Gastrocnemius medialis (tissue), 4 donors: ENCODE measurements at regions not wholly inside any gene's neighbourhood (a gene's known extent, or its start where the extent isn't known, plus 50 kb on each side); places are given as distances from the start of the nearest gene placed in this dataset.

Source experiments
- POLR2A ChIP-seq, 2 donors: fragments of 450-650 bp; IDR thresholded peaks; one replicate each; pipeline ENCODE4 v1.6.1; 2017; ENCODE audit warnings: antibody characterized with exemption in 2 of 2, mild to moderate bottlenecking in 2 of 2, moderate library complexity in 2 of 2
- TF ChIP-seq, protein P1 (sequence below), 5 experiments: fragments of 450-650 bp in 3 of 5; fragments of 200-600 bp in 2 of 5; sonication (generic) in 2 of 5; IDR thresholded peaks in 4 of 5; conservative IDR thresholded peaks in 1 of 5; 1 replicate in 4 of 5; 2 replicates in 1 of 5; pipeline ENCODE4 v1.5.1; 2016 to 2019; ENCODE audit warnings: antibody characterized with exemption in 5 of 5, mild to moderate bottlenecking in 3 of 5, moderate library complexity in 3 of 5

GRCh38 chr10:120138689-120139088, 246.2 kb downstream of the SEC23IP start:
- TF ChIP-seq, protein P1, sequence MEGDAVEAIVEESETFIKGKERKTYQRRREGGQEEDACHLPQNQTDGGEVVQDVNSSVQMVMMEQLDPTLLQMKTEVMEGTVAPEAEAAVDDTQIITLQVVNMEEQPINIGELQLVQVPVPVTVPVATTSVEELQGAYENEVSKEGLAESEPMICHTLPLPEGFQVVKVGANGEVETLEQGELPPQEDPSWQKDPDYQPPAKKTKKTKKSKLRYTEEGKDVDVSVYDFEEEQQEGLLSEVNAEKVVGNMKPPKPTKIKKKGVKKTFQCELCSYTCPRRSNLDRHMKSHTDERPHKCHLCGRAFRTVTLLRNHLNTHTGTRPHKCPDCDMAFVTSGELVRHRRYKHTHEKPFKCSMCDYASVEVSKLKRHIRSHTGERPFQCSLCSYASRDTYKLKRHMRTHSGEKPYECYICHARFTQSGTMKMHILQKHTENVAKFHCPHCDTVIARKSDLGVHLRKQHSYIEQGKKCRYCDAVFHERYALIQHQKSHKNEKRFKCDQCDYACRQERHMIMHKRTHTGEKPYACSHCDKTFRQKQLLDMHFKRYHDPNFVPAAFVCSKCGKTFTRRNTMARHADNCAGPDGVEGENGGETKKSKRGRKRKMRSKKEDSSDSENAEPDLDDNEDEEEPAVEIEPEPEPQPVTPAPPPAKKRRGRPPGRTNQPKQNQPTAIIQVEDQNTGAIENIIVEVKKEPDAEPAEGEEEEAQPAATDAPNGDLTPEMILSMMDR (IDR thresholded peaks at IDR 0.05 in 4 of 5, conservative IDR thresholded peaks at IDR 0.05 in 1 of 5), result no peak
- no peak for TF ChIP-seq POLR2A (IDR thresholded peaks at IDR 0.05)
